Fibroblast of skin of abdomen (primary cell): ENCODE measurements at regions not wholly inside any gene's neighbourhood (a gene's known extent, or its start where the extent isn't known, plus 50 kb on each side); places are given as distances from the start of the nearest gene placed in this dataset.
"Not testable (repeated sequence)": the region's sequence is repeated elsewhere in the genome, so short reads cannot be mapped to it uniquely, and the experiment has no call there.

ENCODE experiments used
- DNase-seq: peaks from one replicate; pipeline ENCODE4 v3.0.0-alpha.2; 2013

GRCh38 chr12:131314524-131315090, 360.9 kb downstream of the ADGRD1 start:
- no peak for DNase-seq

GRCh38 chr12:131315601-131316000, 361.9 kb downstream of the ADGRD1 start:
- DNase-seq: no peak

- DNase-seq: no peak
Measured at GRCh38 chr12:131316388-131316787, 362.7 kb downstream of the ADGRD1 start.

- DNase-seq: no peak
Measured at GRCh38 chr12:131318045-131318685, 364.5 kb downstream of the ADGRD1 start.

- no peak for DNase-seq
Measured at GRCh38 chr12:131321988-131322387, 368.3 kb downstream of the ADGRD1 start.

GRCh38 chr12:131322460-131322859, 368.8 kb downstream of the ADGRD1 start:
- not testable (repeated sequence) for DNase-seq

GRCh38 chr12:131323879-131324278, 370.2 kb downstream of the ADGRD1 start:
- no peak for DNase-seq

GRCh38 chr12:131327521-131328488, 374.1 kb downstream of the ADGRD1 start:
- DNase-seq: no peak

- not testable (repeated sequence) for DNase-seq
Measured at GRCh38 chr12:131328861-131329845, 375.4 kb downstream of the ADGRD1 start.

GRCh38 chr12:131330106-131330815, 376.6 kb downstream of the ADGRD1 start:
- no peak for DNase-seq

- DNase-seq: no peak
Measured at GRCh38 chr12:131331148-131331750, 377.5 kb downstream of the ADGRD1 start.

- DNase-seq: no peak
Measured at GRCh38 chr12:131332224-131332623, 378.5 kb downstream of the ADGRD1 start.

- no peak for DNase-seq
Measured at GRCh38 chr12:131333136-131333535, 377.8 kb upstream of the SFSWAP start.

- no peak for DNase-seq
Measured at GRCh38 chr12:131333621-131334440, 377.1 kb upstream of the SFSWAP start.

- no peak for DNase-seq
Measured at GRCh38 chr12:131334835-131335234, 376.1 kb upstream of the SFSWAP start.

GRCh38 chr12:131335456-131335855, 375.4 kb upstream of the SFSWAP start:
- no peak for DNase-seq

- not testable (repeated sequence) for DNase-seq
Measured at GRCh38 chr12:131337861-131338260, 373.0 kb upstream of the SFSWAP start.

- DNase-seq: no peak
Measured at GRCh38 chr12:131340616-131341210, 370.2 kb upstream of the SFSWAP start.

GRCh38 chr12:131341608-131342007, 369.3 kb upstream of the SFSWAP start:
- DNase-seq: not testable (repeated sequence)

- DNase-seq: not testable (repeated sequence)
Measured at GRCh38 chr12:131343436-131343835, 367.5 kb upstream of the SFSWAP start.
